ENCODE measurements at regions not wholly inside any gene's neighbourhood (a gene's known extent, or its start where the extent isn't known, plus 50 kb on each side); places are given as distances from the start of the nearest gene placed in this dataset.
"Not testable (repeated sequence)": the region's sequence is repeated elsewhere in the genome, so short reads cannot be mapped to it uniquely, and the experiment has no call there.

DNA sequence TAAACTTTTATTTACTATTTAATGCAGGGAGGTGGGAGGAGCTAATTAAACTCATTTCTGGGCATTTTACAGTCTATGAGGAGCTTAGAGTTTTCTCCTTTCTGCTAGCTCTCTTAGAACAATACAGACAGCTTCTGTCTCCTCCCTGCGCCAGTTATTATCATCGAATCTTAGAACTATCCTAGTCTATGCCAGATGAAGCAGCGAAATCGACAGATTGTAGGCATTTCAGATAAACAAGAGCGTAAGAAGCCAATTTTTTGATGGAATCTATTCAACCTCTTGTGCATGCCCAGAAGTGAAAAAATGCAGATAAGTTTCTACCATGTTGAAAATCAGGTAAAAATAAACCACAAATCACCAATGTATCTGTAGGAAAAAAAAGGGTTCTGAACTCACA is 297.1 kb downstream of the KLF12 start:
- no peak for DNase-seq
- in situ Hi-C loops (cut with MboI; ENCODE audit: low pct_unique_long_range_greater_than_20kb, low sequenced_read_pairs), result no loop called here

GRCh38 chr13:73835138-73835721 is 299.0 kb downstream of the KLF12 start:
- in situ Hi-C loops (cut with MboI; ENCODE audit: low pct_unique_long_range_greater_than_20kb, low sequenced_read_pairs), result no loop called here
- peak; percentile 36 for DNase-seq

DNA sequence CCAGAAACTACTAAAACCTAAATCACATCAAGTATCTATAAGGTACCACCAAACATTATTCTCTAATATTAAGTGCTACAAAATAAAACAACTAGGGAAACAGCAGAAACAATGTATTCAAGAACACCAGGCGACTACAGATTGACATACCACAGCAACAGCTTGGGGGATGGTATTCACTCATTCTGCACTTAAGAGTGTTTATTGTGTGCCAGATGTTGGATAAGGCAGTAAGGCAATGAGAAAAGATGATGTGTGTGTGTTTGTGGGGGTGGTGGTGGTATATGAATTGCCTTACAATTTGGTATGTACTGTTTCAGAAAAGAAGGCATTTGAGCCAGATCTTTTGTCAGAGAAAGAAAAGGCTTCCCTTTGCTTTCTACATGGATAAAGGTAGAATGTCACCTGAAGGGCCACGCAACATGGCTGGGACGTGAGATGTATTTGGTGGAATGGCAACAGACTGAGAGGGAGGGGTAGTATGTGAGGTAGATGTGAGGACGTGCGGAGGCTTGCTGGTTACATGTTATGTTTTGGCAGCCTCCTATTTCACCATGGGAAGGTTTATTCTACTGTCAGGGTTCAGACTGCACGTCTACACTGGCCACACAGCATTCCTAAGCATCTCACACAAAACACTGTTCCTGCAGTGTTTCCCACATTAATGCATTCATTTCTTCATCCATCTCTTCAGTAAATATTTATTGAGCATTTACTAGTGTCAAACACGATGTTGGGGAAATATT is 300.7 kb downstream of the KLF12 start:
- no peak for DNase-seq
- in situ Hi-C loops (cut with MboI; ENCODE audit: low pct_unique_long_range_greater_than_20kb, low sequenced_read_pairs), result no loop called here

DNA sequence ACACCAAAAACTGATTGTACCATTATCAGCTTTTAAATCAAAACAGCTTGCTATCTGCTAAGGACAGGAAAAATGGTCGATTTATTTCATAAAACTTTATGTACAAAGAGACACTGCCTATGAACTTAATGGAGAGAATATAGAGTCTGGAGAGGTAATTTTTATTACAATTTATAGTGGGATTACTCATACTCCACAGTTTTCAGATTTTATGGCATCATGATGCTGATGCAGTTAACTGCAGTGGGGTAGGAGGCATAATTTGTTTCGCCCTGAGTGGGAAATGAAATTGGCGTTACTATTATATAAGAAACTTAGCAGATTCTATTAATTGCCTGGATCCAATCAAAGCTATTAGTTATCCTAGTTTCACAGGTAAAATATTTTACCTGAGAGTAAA is 301.4 kb downstream of the KLF12 start:
- in situ Hi-C loops (cut with MboI; ENCODE audit: low pct_unique_long_range_greater_than_20kb, low sequenced_read_pairs), result no loop called here
- DNase-seq, result no peak

DNA sequence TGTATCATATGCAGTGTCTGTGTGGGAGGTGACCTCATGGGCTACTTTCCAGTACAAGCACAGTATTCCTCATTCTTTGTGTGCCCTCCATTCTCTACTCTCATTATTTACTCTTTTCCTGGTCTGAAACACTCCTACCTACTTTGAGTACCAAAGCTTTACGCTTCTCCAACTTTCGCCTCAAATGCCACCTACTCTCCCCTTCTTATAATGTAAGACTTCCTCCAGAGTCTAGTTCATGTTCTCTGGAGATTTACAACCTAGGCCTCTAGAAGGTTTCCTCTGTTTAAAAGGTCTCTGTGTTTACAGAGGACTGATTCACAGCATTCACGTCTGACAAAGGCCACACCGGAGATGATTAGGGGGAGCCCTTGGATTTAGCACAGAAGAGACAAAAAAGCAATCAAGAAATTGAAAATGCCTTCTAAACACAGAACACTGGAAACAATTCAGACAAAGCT is 302.0 kb downstream of the KLF12 start:
- in situ Hi-C loops (cut with MboI; ENCODE audit: low pct_unique_long_range_greater_than_20kb, low sequenced_read_pairs), result no loop called here
- DNase-seq, result no peak

DNA sequence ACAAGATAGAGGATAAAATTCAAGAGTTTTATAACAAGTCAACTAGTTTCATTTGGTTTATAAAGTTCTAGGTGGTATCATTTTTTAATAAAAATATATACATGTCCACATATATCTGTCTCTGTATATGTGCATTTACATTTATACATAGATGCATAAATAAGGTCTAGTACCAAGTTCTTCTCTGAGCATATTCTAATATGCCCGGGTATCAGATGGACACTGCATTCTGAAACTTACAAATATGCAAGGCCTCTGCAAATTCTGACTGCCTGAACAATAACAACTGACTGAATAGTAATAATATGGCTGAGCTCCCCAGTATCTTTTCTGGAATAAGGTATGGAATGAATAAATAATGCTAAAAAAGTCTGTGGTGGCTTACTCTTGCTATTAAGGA is 304.8 kb downstream of the KLF12 start:
- in situ Hi-C loops (cut with MboI; ENCODE audit: low pct_unique_long_range_greater_than_20kb, low sequenced_read_pairs), result no loop called here
- DNase-seq, result no peak

- in situ Hi-C loops (cut with MboI; ENCODE audit: low pct_unique_long_range_greater_than_20kb, low sequenced_read_pairs), result no loop called here
These were observed 305.4 kb downstream of the KLF12 start for GRCh38 chr13:73828811-73829210.

GRCh38 chr13:73827434-73827833 is 306.8 kb downstream of the KLF12 start:
- in situ Hi-C loops (cut with MboI; ENCODE audit: low pct_unique_long_range_greater_than_20kb, low sequenced_read_pairs), result no loop called here
- DNase-seq, result no peak

More at GRCh38 chr13:73828811-73829210, 305.4 kb downstream of the KLF12 start:
- DNase-seq, result no peak

DNA sequence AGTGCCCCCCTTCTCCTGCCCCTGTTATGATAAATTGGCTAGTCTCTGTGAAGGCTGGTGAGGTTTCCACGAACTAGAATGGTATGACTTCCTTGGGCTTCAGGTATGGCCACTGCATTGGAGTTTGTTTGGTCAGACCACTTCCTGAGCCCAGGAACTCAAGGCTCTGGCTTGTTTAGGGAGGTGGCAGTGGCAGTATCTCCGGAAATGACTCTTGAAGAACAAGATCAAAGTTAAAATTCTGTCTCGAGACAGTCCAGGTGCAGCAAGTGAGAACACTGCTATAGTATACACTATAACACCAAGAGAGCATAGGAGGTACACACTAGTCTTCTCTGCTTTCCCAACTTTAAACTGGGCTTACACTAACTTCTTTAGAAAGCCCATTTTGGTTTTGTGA is 309.1 kb downstream of the KLF12 start:
- in situ Hi-C loops (cut with MboI; ENCODE audit: low pct_unique_long_range_greater_than_20kb, low sequenced_read_pairs), result no loop called here
- DNase-seq, result no peak

GRCh38 chr13:73822668-73823592 is 311.3 kb downstream of the KLF12 start:
- DNase-seq, result no peak
- in situ Hi-C loops (cut with MboI; ENCODE audit: low pct_unique_long_range_greater_than_20kb, low sequenced_read_pairs), result no loop called here

GRCh38 chr13:73820688-73821087 is 313.5 kb downstream of the KLF12 start:
- DNase-seq, result no peak
- in situ Hi-C loops (cut with MboI; ENCODE audit: low pct_unique_long_range_greater_than_20kb, low sequenced_read_pairs), result no loop called here

- no peak for DNase-seq
- in situ Hi-C loops (cut with MboI; ENCODE audit: low pct_unique_long_range_greater_than_20kb, low sequenced_read_pairs), result no loop called here
These were observed 313.9 kb downstream of the KLF12 start for GRCh38 chr13:73820285-73820684.

GRCh38 chr13:73819711-73820110 is 314.5 kb downstream of the KLF12 start:
- in situ Hi-C loops (cut with MboI; ENCODE audit: low pct_unique_long_range_greater_than_20kb, low sequenced_read_pairs), result no loop called here
- no peak for DNase-seq

- DNase-seq, result no peak
- in situ Hi-C loops (cut with MboI; ENCODE audit: low pct_unique_long_range_greater_than_20kb, low sequenced_read_pairs), result no loop called here
These were observed 317.5 kb downstream of the KLF12 start for GRCh38 chr13:73816702-73817101.

DNA sequence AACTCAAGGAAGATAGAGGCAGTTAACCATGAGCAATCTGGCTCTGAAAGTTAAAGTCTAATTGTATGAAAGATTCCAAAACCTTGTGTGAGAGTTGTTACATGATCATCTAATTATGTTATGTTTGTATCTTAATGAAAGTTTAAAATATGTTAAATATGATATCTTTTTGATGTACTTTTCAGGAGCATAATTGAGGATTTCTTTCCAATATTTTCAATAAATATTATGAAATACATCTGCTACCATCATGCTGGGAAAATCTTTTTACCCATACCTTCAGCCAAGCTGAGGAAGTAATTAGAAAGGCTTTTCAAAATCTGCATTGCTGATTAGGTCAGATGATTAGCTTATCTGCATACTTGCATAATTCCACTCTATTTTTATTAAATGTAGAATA is 318.4 kb downstream of the KLF12 start:
- no peak for DNase-seq
- in situ Hi-C loops (cut with MboI; ENCODE audit: low pct_unique_long_range_greater_than_20kb, low sequenced_read_pairs), result no loop called here

GRCh38 chr13:73810647-73811046 is 323.6 kb downstream of the KLF12 start:
- in situ Hi-C loops (cut with MboI; ENCODE audit: low pct_unique_long_range_greater_than_20kb, low sequenced_read_pairs), result no loop called here

GRCh38 chr13:73809561-73809960 is 324.6 kb downstream of the KLF12 start:
- no peak for DNase-seq
- in situ Hi-C loops (cut with MboI; ENCODE audit: low pct_unique_long_range_greater_than_20kb, low sequenced_read_pairs), result no loop called here

More at GRCh38 chr13:73810647-73811046, 323.6 kb downstream of the KLF12 start:
- no peak for DNase-seq

- in situ Hi-C loops (cut with MboI; ENCODE audit: low pct_unique_long_range_greater_than_20kb, low sequenced_read_pairs), result no loop called here
- no peak for DNase-seq
These were observed 325.9 kb downstream of the KLF12 start for GRCh38 chr13:73808318-73808717.

DNA sequence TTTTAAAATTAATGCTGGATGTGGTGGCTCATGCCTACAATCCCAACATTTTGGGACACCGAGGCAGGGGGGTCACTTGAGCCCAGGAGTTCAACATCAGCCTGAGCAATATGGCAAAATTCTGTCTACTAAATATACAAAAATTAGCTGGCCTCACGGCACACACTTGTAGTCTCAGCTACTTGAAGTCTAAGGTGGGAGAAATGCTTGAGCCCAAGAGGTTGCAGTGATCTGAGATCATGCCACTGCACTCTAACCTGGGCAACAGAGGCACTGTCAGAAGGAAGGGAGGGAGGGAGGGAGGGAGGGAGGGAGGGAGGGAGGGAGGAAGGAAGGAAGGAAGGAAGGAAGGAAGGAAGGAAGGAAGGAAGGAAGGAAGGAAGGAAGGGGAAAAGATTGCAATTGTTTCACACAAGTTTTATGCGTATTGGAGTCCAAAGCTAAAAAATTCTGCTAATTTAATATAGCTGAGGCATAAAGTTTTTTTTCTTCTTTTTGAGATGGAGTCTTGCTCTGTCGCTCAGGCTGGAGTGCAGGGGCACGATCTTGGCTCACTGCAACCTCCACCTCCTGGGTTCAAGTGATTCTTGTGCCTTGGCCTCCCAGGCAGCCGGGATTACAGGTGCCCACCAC is 328.8 kb downstream of the KLF12 start:
- DNase-seq; in situ Hi-C loops (cut with MboI; ENCODE audit: low pct_unique_long_range_greater_than_20kb, low sequenced_read_pairs): not testable (repeated sequence)
